ENCODE measurements at regions not wholly inside any gene's neighbourhood (a gene's known extent, or its start where the extent isn't known, plus 50 kb on each side); places are given as distances from the start of the nearest gene placed in this dataset.

DNA sequence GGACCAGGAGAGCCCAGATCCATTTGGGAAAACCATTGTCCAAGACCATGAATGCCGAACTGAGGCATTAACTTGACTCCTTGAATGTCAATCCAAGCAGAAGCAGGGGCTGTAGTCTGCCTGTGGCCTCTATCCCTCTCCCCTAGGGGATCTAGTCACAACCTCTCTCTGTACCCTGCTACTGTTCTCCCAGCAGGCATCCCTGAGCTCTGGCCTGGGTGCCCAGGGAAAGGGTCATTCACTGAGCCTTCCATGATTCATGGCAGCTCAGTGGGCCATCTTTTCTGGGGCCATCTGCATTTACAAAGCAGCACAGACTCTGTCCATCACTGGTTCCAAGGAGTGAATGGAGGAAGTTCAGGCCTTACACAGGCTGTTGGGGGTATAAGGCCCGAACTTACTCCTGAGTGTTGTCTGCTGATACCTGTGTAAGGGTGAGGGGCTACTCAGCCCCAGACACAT is 151.8 kb downstream of the ZFP36L2 start:
- no TSS peak for BruUV-seq (replicated peaks)
- H3K4me3 ChIP-seq (ENCODE audit: low read depth, low read length, poor library complexity, severe bottlenecking): no peak overlapping the region
- H3K4me2 ChIP-seq (ENCODE audit: low read length): no peak overlapping the region
- TF ChIP-seq EZH2phosphoT487 (IDR thresholded peaks at IDR 0.05; ENCODE audit: borderline replicate concordance, low read depth, low read length): no peak
- ChIA-PET CTCF (ENCODE audit: unreplicated experiment) (no interaction called here), POLR2A (no interaction called here)
- DNase-seq (ENCODE audit: low spot score): no peak
- no peaks in the 10 kb centered on the region for H3K4me1 ChIP-seq (ENCODE audit: insufficient read depth, low read length, poor library complexity, severe bottlenecking)
- no peak overlapping the region for H3K27ac ChIP-seq (ENCODE audit: low read depth, low read length, poor library complexity, severe bottlenecking)
- no peaks in the 10 kb centered on the region for H3K9me3 ChIP-seq (ENCODE audit: low read length)
- H2AFZ ChIP-seq (ENCODE audit: low read length): no peak overlapping the region
- intact Hi-C loops (cut with micrococcal nuclease; ENCODE audit: unreplicated experiment): no loop called here
- no peaks in the 10 kb centered on the region for H3K79me2 ChIP-seq (ENCODE audit: insufficient read depth, low read depth, low read length)
- no peaks in the 10 kb centered on the region for H3K36me3 ChIP-seq (ENCODE audit: insufficient read depth, low read length)
- H3K9me2 ChIP-seq (ENCODE audit: insufficient read depth, low read length): no peaks in the 10 kb centered on the region
- H4K20me1 ChIP-seq (ENCODE audit: insufficient read depth, low read length): no peaks in the 10 kb centered on the region

GRCh38 chr2:43074052-43074451 is 152.4 kb downstream of the ZFP36L2 start:
- no peak overlapping the region for H2AFZ ChIP-seq (ENCODE audit: low read length)
- H4K20me1 ChIP-seq (ENCODE audit: insufficient read depth, low read length): no peaks in the 10 kb centered on the region
- H3K9me2 ChIP-seq (ENCODE audit: insufficient read depth, low read length): no peaks in the 10 kb centered on the region
- H3K4me2 ChIP-seq (ENCODE audit: low read length): no peak overlapping the region
- TF ChIP-seq CTCF (conservative IDR thresholded peaks at IDR 0.05; ENCODE audit: low read length) (no peak), EZH2phosphoT487 (IDR thresholded peaks at IDR 0.05; ENCODE audit: borderline replicate concordance, low read depth, low read length) (no peak)
- no peaks in the 10 kb centered on the region for H3K4me1 ChIP-seq (ENCODE audit: insufficient read depth, low read length, poor library complexity, severe bottlenecking)
- H3K79me2 ChIP-seq (ENCODE audit: insufficient read depth, low read depth, low read length): no peaks in the 10 kb centered on the region
- DNase-seq (ENCODE audit: low spot score): no peak
- H3K4me3 ChIP-seq (ENCODE audit: low read depth, low read length, poor library complexity, severe bottlenecking): no peak overlapping the region
- no peak overlapping the region for H3K27ac ChIP-seq (ENCODE audit: low read depth, low read length, poor library complexity, severe bottlenecking)
- CTCF ChIA-PET (ENCODE audit: unreplicated experiment): no interaction called here
- no peaks in the 10 kb centered on the region for H3K9me3 ChIP-seq (ENCODE audit: low read length)
- H3K36me3 ChIP-seq (ENCODE audit: insufficient read depth, low read length): no peaks in the 10 kb centered on the region
- intact Hi-C loops (cut with micrococcal nuclease; ENCODE audit: unreplicated experiment): no loop called here
- no TSS peak for BruUV-seq (replicated peaks)
- POLR2A ChIA-PET: no interaction called here

GRCh38 chr2:43073401-43073825 is 153.0 kb downstream of the ZFP36L2 start:
- POLR2A ChIA-PET: no interaction called here
- no TSS peak for BruUV-seq (replicated peaks)
- intact Hi-C loops (cut with micrococcal nuclease; ENCODE audit: unreplicated experiment): no loop called here

More at GRCh38 chr2:43073401-43073825, 153.0 kb downstream of the ZFP36L2 start:
- Histone ChIP-seq H2AFZ (ENCODE audit: low read length) (no peak overlapping the region), H4K20me1 (ENCODE audit: insufficient read depth, low read length) (no peaks in the 10 kb centered on the region), H3K36me3 (ENCODE audit: insufficient read depth, low read length) (no peaks in the 10 kb centered on the region), H3K79me2 (ENCODE audit: insufficient read depth, low read depth, low read length) (no peaks in the 10 kb centered on the region), H3K9me3 (ENCODE audit: low read length) (no peaks in the 10 kb centered on the region), H3K4me3 (ENCODE audit: low read depth, low read length, poor library complexity, severe bottlenecking) (no peak overlapping the region), H3K4me1 (ENCODE audit: insufficient read depth, low read length, poor library complexity, severe bottlenecking) (no peaks in the 10 kb centered on the region), H3K9me2 (ENCODE audit: insufficient read depth, low read length) (no peaks in the 10 kb centered on the region), H3K27ac (ENCODE audit: low read depth, low read length, poor library complexity, severe bottlenecking) (no peak overlapping the region), H3K4me2 (ENCODE audit: low read length) (no peak overlapping the region)
- TF ChIP-seq EZH2phosphoT487 (IDR thresholded peaks at IDR 0.05; ENCODE audit: borderline replicate concordance, low read depth, low read length) (no peak), CTCF (conservative IDR thresholded peaks at IDR 0.05; ENCODE audit: low read length) (no peak)
- DNase-seq (ENCODE audit: low spot score): no peak
- CTCF ChIA-PET (ENCODE audit: unreplicated experiment): no interaction called here

Data from OCI-LY7 (cell line).